Vagina (tissue), 2 donors: ENCODE measurements at regions not wholly inside any gene's neighbourhood (a gene's known extent, or its start where the extent isn't known, plus 50 kb on each side); places are given as distances from the start of the nearest gene placed in this dataset.

Experiments
- POLR2AphosphoS5 ChIP-seq, 2 donors: sonication (generic); formaldehyde crosslinking; IDR thresholded peaks; one replicate each; pipeline ENCODE4 v1.9.0; 2017; ENCODE audit warnings: antibody characterized with exemption in 2 of 2, mild to moderate bottlenecking in 2 of 2, low read depth in 1 of 2; ENCODE audit not compliant: insufficient read depth in 1 of 2
- TF ChIP-seq, protein P1 (sequence below), 3 experiments: fragments of 450-650 bp in 2 of 3; fragments of 200-600 bp in 1 of 3; sonication (generic) in 1 of 3; IDR thresholded peaks; one replicate each; pipeline ENCODE4 v1.5.1; 2017 to 2019; ENCODE audit warnings: antibody characterized with exemption in 3 of 3, mild to moderate bottlenecking in 2 of 3, moderate library complexity in 2 of 3

DNA sequence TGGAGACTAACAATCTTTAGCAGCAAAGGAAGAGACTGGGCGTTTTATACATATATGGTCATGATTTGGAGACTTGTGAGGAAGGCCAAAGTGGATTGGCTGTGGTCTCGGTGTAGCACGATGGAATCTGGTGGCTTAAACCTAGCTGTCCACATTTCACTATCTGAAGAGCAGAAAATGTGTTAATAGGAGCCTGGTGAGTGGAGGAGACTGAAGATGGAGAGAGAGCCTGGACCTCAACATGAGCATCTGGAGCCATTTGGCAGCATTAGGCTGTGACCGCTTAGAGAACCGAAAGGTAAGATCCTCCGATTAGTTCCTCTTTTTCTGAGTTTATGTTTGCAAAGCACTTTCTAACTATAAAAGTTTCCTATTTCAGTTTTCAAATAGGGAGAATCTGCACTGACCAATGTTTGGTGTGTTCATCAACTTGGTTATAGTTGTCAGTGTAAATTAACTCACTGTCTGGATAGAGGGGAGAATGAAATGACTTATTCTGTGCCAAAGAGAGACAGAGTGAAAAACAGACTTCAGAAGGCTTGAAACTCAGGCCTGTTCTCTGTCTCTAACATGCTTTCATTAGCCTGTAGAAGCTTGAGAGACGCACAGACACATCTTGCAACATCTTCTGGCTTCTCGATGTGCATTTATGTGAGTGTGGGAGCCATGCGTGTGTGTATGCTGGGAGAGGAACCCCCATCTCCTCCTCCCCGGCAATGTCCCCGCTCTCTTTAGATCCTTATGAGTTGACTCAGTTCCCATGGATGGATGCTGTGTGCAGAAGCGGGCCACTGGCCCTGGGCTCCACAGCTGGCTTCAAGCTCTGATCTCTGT, 244.7 kb upstream of the TBL1XR1 start:
- TF ChIP-seq, protein P1, sequence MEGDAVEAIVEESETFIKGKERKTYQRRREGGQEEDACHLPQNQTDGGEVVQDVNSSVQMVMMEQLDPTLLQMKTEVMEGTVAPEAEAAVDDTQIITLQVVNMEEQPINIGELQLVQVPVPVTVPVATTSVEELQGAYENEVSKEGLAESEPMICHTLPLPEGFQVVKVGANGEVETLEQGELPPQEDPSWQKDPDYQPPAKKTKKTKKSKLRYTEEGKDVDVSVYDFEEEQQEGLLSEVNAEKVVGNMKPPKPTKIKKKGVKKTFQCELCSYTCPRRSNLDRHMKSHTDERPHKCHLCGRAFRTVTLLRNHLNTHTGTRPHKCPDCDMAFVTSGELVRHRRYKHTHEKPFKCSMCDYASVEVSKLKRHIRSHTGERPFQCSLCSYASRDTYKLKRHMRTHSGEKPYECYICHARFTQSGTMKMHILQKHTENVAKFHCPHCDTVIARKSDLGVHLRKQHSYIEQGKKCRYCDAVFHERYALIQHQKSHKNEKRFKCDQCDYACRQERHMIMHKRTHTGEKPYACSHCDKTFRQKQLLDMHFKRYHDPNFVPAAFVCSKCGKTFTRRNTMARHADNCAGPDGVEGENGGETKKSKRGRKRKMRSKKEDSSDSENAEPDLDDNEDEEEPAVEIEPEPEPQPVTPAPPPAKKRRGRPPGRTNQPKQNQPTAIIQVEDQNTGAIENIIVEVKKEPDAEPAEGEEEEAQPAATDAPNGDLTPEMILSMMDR (IDR thresholded peaks at IDR 0.05), result no peak
- TF ChIP-seq POLR2AphosphoS5 (IDR thresholded peaks at IDR 0.05; ENCODE audit: insufficient read depth in 1 of 2, low read depth in 1 of 2), result peak in 1 of 2 donors; percentile 18
